Neuronal stem cell (in vitro differentiated cells): ENCODE measurements at regions not wholly inside any gene's neighbourhood (a gene's known extent, or its start where the extent isn't known, plus 50 kb on each side); places are given as distances from the start of the nearest gene placed in this dataset.

ENCODE experiments used
- DNase-seq: peaks from one replicate; pipeline ENCODE4 v3.0.0-alpha.2; 2013; ENCODE audit warnings: low spot score
- H2AFZ ChIP-seq: one replicate; pipeline ENCODE4 v1.6.1; 2013; ENCODE audit warnings: mild to moderate bottlenecking, low read length, inconsistent platforms
- H2AK5ac ChIP-seq: 2 replicates; pipeline ENCODE4 v1.6.1; 2013; ENCODE audit warnings: low read depth, mild to moderate bottlenecking, inconsistent platforms, low read length, moderate library complexity, mixed read lengths
- H2BK120ac ChIP-seq: 2 replicates; pipeline ENCODE4 v1.6.1; 2013; ENCODE audit warnings: low read depth, mild to moderate bottlenecking, inconsistent platforms, low read length, moderate library complexity, mixed read lengths
- H2BK12ac ChIP-seq: one replicate; pipeline ENCODE4 v1.6.1; 2013; ENCODE audit warnings: low read length, inconsistent platforms
- H2BK15ac ChIP-seq: 2 replicates; pipeline ENCODE4 v1.6.1; 2013; ENCODE audit warnings: mild to moderate bottlenecking, low read length, inconsistent platforms, mixed read lengths
- H2BK5ac ChIP-seq: one replicate; pipeline ENCODE4 v1.6.1; 2013; ENCODE audit warnings: inconsistent platforms, mild to moderate bottlenecking, low read length, moderate library complexity
- H3K14ac ChIP-seq: one replicate; pipeline ENCODE4 v1.6.1; 2013; ENCODE audit warnings: low read length, inconsistent platforms
- H3K18ac ChIP-seq: 2 replicates; pipeline ENCODE4 v1.6.1; 2013; ENCODE audit warnings: low read length, inconsistent platforms
- H3K23ac ChIP-seq: 2 replicates; pipeline ENCODE4 v1.6.1; 2013; ENCODE audit warnings: low read depth, mild to moderate bottlenecking, mixed read lengths, low read length, inconsistent platforms; ENCODE audit not compliant: poor library complexity
- H3K27ac ChIP-seq: replicated peaks from 3 replicates; pipeline ENCODE4 v1.5.1; 2013; ENCODE audit warnings: low read length, inconsistent platforms
- H3K27me3 ChIP-seq, 3 experiments: 2 replicates each; pipeline ENCODE4 v1.6.1; 2013; ENCODE audit warnings: low read length in 3 of 3, mild to moderate bottlenecking in 2 of 3, inconsistent platforms in 1 of 3, low read depth in 1 of 3, mixed read lengths in 1 of 3, moderate library complexity in 1 of 3; ENCODE audit not compliant: control insufficient read depth in 3 of 3, insufficient read depth in 3 of 3
- H3K36me3 ChIP-seq, 2 donors: replicated peaks in 1 of 2; 2 replicates each; pipeline ENCODE4 v1.6.1; 2013; ENCODE audit warnings: low read length in 2 of 2; ENCODE audit not compliant: control insufficient read depth in 2 of 2, insufficient read depth in 2 of 2
- H3K4ac ChIP-seq: 2 replicates; pipeline ENCODE4 v1.6.1; 2013; ENCODE audit warnings: inconsistent platforms, mild to moderate bottlenecking, low read length, moderate library complexity
- H3K4me1 ChIP-seq, 2 donors: 1 replicate in 1 of 2; 2 replicates in 1 of 2; pipeline ENCODE4 v1.6.1; 2013; ENCODE audit warnings: low read length in 2 of 2, low read depth in 1 of 2; ENCODE audit not compliant: control insufficient read depth in 2 of 2, insufficient read depth in 1 of 2
- H3K4me2 ChIP-seq: one replicate; pipeline ENCODE4 v1.6.1; 2013; ENCODE audit warnings: mild to moderate bottlenecking, low read length, inconsistent platforms; ENCODE audit not compliant: insufficient read depth, poor library complexity, severe bottlenecking
- H3K4me3 ChIP-seq, 2 donors: 2 replicates each; pipeline ENCODE4 v1.5.1; 2013; ENCODE audit warnings: low read length in 2 of 2, mild to moderate bottlenecking in 2 of 2, inconsistent platforms in 1 of 2, moderate library complexity in 1 of 2
- H3K79me1 ChIP-seq: one replicate; pipeline ENCODE4 v1.6.1; 2013; ENCODE audit warnings: low read depth, mild to moderate bottlenecking, inconsistent platforms, low read length, moderate library complexity
- H3K9ac ChIP-seq: one replicate; pipeline ENCODE4 v1.6.1; 2013; ENCODE audit warnings: mild to moderate bottlenecking, low read depth, low read length, inconsistent platforms; ENCODE audit not compliant: poor library complexity
- H3K9me3 ChIP-seq, 2 donors: replicated peaks in 1 of 2; 2 replicates each; pipeline versions ENCODE3 to v1.6.1; 2013; ENCODE audit warnings: low read length in 2 of 2, mild to moderate bottlenecking in 2 of 2, inconsistent platforms in 1 of 2, low read depth in 1 of 2, mixed read lengths in 1 of 2, moderate library complexity in 1 of 2; ENCODE audit not compliant: control insufficient read depth in 2 of 2, insufficient read depth in 1 of 2
- H4K8ac ChIP-seq: one replicate; pipeline ENCODE4 v1.6.1; 2013; ENCODE audit warnings: low read depth, mild to moderate bottlenecking, inconsistent platforms, low read length, moderate library complexity
- H4K91ac ChIP-seq: one replicate; pipeline ENCODE4 v1.6.1; 2013; ENCODE audit warnings: low read length, low read depth, mild to moderate bottlenecking, inconsistent platforms; ENCODE audit not compliant: poor library complexity
- WGBS, 2 donors: extraction: QIAGEN DNeasy Blood & Tissue Kit; methylation state at CpG; one replicate each; pipeline ENCODE4 v1.1.7; 2013; ENCODE audit warnings: missing lambda C conversion rate in 2 of 2, mixed read lengths in 1 of 2; ENCODE audit not compliant: insufficient read length in 2 of 2, insufficient replicate concordance in 1 of 2; ENCODE audit errors: extremely low coverage in 2 of 2; 5-methylcytosine and 5-hydroxymethylcytosine counted together

GRCh38 chr3:193793123-193793522 is 200.1 kb downstream of the OPA1 start:
- H2AFZ ChIP-seq, result no peak overlapping the region
- no peak overlapping the region for H3K18ac ChIP-seq
- peaks cover 0 to 2% (median 0%) of the 10 kb centered on the region in 3 experiments for H3K27me3 ChIP-seq
- no peak for DNase-seq
- H2AK5ac ChIP-seq, result no peak overlapping the region
- no peak overlapping the region for H4K91ac ChIP-seq
- peaks cover 7 to 22% of the 10 kb centered on the region in 2 donors for H3K4me1 ChIP-seq
- H4K8ac ChIP-seq, result no peak overlapping the region
- H3K27ac ChIP-seq, result no peak overlapping the region
- no peak overlapping the region for H2BK5ac ChIP-seq
- H3K23ac ChIP-seq, result no peak overlapping the region
- H3K4ac ChIP-seq, result no peak overlapping the region
- no peak overlapping the region for H3K9ac ChIP-seq
- H3K4me2 ChIP-seq, result no peak overlapping the region
- no peak overlapping the region for H3K4me3 ChIP-seq
- H2BK15ac ChIP-seq, result no peak overlapping the region
- H3K9me3 ChIP-seq, result no peaks in the 10 kb centered on the region
- no CpG with 5 or more reads among the region's 7 CpGs for WGBS, 2 donors
- no peaks in the 10 kb centered on the region for H3K36me3 ChIP-seq
- H2BK120ac ChIP-seq, result no peak overlapping the region
- H3K79me1 ChIP-seq, result no peaks in the 10 kb centered on the region
- no peak overlapping the region for H2BK12ac ChIP-seq
- no peak overlapping the region for H3K14ac ChIP-seq

GRCh38 chr3:193794002-193794881 is 201.2 kb downstream of the OPA1 start:
- Histone ChIP-seq H2BK120ac (no peak overlapping the region), H3K27me3 (peaks cover 0 to 2% (median 0%) of the 10 kb centered on the region in 3 experiments), H4K91ac (no peak overlapping the region), H3K9ac (no peak overlapping the region), H3K9me3 (no peaks in the 10 kb centered on the region), H3K4me3 (no peak overlapping the region), H2BK5ac (no peak overlapping the region), H3K4me2 (no peak overlapping the region), H3K4ac (no peak overlapping the region), H2BK12ac (no peak overlapping the region), H3K27ac (no peak overlapping the region), H4K8ac (no peak overlapping the region), H2BK15ac (no peak overlapping the region), H2AFZ (no peak overlapping the region), H3K14ac (no peak overlapping the region), H3K4me1 (peaks cover 0 to 15% of the 10 kb centered on the region in 2 donors), H3K79me1 (no peaks in the 10 kb centered on the region), H3K23ac (no peak overlapping the region), H2AK5ac (no peak overlapping the region), H3K36me3 (no peaks in the 10 kb centered on the region), H3K18ac (no peak overlapping the region)
- DNase-seq, result no peak
- no CpG with 5 or more reads among the region's 11 CpGs for WGBS, 2 donors

- Histone ChIP-seq H3K27me3 (no peaks in the 10 kb centered on the region), H2BK120ac (no peak overlapping the region), H4K8ac (no peak overlapping the region), H3K4me3 (no peak overlapping the region), H2AK5ac (no peak overlapping the region), H3K9ac (no peak overlapping the region), H4K91ac (no peak overlapping the region), H3K23ac (no peak overlapping the region), H3K27ac (no peak overlapping the region), H3K14ac (no peak overlapping the region), H2AFZ (no peak overlapping the region), H3K18ac (no peak overlapping the region), H2BK12ac (no peak overlapping the region), H3K4me1 (peaks cover 0 to 15% of the 10 kb centered on the region in 2 donors), H3K4me2 (no peak overlapping the region), H2BK15ac (no peak overlapping the region), H2BK5ac (no peak overlapping the region), H3K4ac (no peak overlapping the region), H3K36me3 (no peaks in the 10 kb centered on the region), H3K9me3 (no peaks in the 10 kb centered on the region), H3K79me1 (no peaks in the 10 kb centered on the region)
- DNase-seq, result no peak
- no CpG with 5 or more reads among the region's 12 CpGs for WGBS, 2 donors
Observed at GRCh38 chr3:193795062-193795690, 202.2 kb downstream of the OPA1 start.

- Histone ChIP-seq H2BK120ac (no peak overlapping the region), H3K4ac (no peak overlapping the region), H2AFZ (no peak overlapping the region), H2AK5ac (no peak overlapping the region), H2BK15ac (no peak overlapping the region), H3K36me3 (no peaks in the 10 kb centered on the region), H3K27ac (no peak overlapping the region), H3K79me1 (no peaks in the 10 kb centered on the region), H2BK12ac (no peak overlapping the region), H3K4me1 (peaks cover 0 to 14% of the 10 kb centered on the region in 2 donors), H3K4me2 (no peak overlapping the region), H3K23ac (no peak overlapping the region), H3K27me3 (no peaks in the 10 kb centered on the region), H3K9me3 (no peaks in the 10 kb centered on the region), H3K4me3 (no peak overlapping the region), H4K91ac (no peak overlapping the region), H3K9ac (no peak overlapping the region), H3K14ac (no peak overlapping the region), H4K8ac (no peak overlapping the region), H2BK5ac (no peak overlapping the region), H3K18ac (peak overlapping the region; percentile 7)
- WGBS, 2 donors, result no CpG with 5 or more reads among the region's 10 CpGs
- no peak for DNase-seq
Observed at GRCh38 chr3:193796089-193796488, 203.1 kb downstream of the OPA1 start.
